ENCODE measurements at regions not wholly inside any gene's neighbourhood (a gene's known extent, or its start where the extent isn't known, plus 50 kb on each side); places are given as distances from the start of the nearest gene placed in this dataset.

DNA sequence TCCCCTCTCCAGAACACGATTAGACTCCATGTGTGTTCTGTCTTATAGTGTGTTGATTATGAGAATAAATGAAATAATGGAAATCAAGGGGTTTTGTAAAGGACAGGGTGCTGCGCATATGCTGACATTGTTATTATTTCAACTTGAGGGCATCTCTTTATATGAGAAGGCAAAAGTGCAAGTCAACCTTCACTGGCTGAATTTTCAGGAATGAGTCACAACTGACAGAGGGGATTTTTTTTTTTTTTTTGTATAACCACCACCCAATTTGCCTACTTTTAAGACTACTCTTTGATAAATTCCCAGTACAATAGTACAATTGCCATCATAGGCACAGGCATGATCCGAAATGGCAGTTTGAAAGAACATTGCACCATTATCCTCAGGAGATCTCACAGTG, 419.2 kb upstream of the NMUR2 start:
- Histone ChIP-seq H3K27me3 (replicated peaks; ENCODE audit: control insufficient read depth, insufficient read depth, low read length, poor library complexity, severe bottlenecking) (no peaks in the 10 kb centered on the region), H3K4me1 (ENCODE audit: control insufficient read depth, insufficient read depth, low read length, poor library complexity, severe bottlenecking) (no peaks in the 10 kb centered on the region), H3K4me3 (ENCODE audit: insufficient read depth, low read depth, low read length, poor library complexity, severe bottlenecking) (no peak overlapping the region), H3K27ac (ENCODE audit: insufficient read depth, low read length, poor library complexity, severe bottlenecking) (no peak overlapping the region), H3K36me3 (ENCODE audit: control insufficient read depth, insufficient read depth, low read length) (no peaks in the 10 kb centered on the region), H3K9me3 (ENCODE audit: control insufficient read depth, low read length) (no peaks in the 10 kb centered on the region)
- DNase-seq = no peak

DNA sequence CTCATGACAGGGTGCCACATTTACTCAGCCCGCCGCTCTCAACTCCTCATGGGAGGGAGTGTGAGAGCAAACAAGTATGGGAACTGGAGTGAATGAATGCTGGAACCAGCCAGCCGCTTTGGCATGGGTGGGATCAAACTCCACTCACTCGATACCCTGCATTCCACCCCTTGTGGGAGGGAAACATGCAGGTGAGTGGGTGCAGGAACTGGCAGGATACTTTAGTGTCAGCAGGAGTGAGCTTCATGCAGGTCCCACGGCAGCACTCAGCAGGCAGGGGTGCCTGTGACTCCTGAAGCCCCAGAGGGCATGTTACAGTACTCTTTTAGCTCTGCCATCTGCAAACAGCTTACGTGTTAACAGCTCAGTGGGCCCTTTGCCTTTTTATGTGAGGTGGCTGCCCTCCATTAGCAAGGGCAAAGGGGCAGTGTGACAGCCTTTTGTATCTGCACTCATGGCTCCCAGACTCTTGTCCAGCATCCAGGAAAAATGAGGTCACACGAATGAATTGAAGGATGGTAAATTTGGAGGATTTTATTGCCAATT, 433.2 kb upstream of the NMUR2 start:
- H3K4me1 ChIP-seq (ENCODE audit: control insufficient read depth, insufficient read depth, low read length, poor library complexity, severe bottlenecking) = no peaks in the 10 kb centered on the region
- no peaks in the 10 kb centered on the region for H3K27me3 ChIP-seq (replicated peaks; ENCODE audit: control insufficient read depth, insufficient read depth, low read length, poor library complexity, severe bottlenecking)
- no peak overlapping the region for H3K4me3 ChIP-seq (ENCODE audit: insufficient read depth, low read depth, low read length, poor library complexity, severe bottlenecking)
- H3K27ac ChIP-seq (ENCODE audit: insufficient read depth, low read length, poor library complexity, severe bottlenecking) = no peak overlapping the region
- no peaks in the 10 kb centered on the region for H3K9me3 ChIP-seq (ENCODE audit: control insufficient read depth, low read length)
- H3K36me3 ChIP-seq (ENCODE audit: control insufficient read depth, insufficient read depth, low read length) = no peaks in the 10 kb centered on the region
- DNase-seq = no peak

GRCh38 chr5:152844713-152845112, 439.6 kb upstream of the NMUR2 start:
- Histone ChIP-seq H3K27me3 (replicated peaks; ENCODE audit: control insufficient read depth, insufficient read depth, low read length, poor library complexity, severe bottlenecking) (no peaks in the 10 kb centered on the region), H3K4me1 (ENCODE audit: control insufficient read depth, insufficient read depth, low read length, poor library complexity, severe bottlenecking) (no peaks in the 10 kb centered on the region), H3K27ac (ENCODE audit: insufficient read depth, low read length, poor library complexity, severe bottlenecking) (no peak overlapping the region), H3K4me3 (ENCODE audit: insufficient read depth, low read depth, low read length, poor library complexity, severe bottlenecking) (no peak overlapping the region), H3K9me3 (ENCODE audit: control insufficient read depth, low read length) (no peaks in the 10 kb centered on the region), H3K36me3 (ENCODE audit: control insufficient read depth, insufficient read depth, low read length) (no peaks in the 10 kb centered on the region)
- DNase-seq = no peak

DNA sequence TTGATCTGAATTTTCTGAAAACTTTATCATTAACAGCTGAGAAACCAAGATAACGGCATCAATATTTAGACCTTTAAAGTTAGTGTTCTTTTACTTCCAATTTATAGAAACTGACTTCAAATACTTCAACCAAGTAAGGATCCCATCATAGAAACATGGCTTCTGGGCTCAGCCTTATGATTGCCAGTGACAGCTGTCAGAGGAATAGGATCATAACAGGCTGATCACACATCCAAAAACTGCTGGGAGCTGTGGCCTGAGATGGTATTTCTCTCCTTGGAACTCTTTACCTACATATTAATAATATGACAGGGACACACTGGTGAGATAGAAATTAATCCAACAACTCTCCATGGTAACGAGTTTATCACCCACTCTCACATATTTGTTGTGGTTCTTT, 448.3 kb upstream of the NMUR2 start:
- H3K9me3 ChIP-seq (ENCODE audit: control insufficient read depth, low read length) = no peaks in the 10 kb centered on the region
- no peak for DNase-seq
- no peaks in the 10 kb centered on the region for H3K4me1 ChIP-seq (ENCODE audit: control insufficient read depth, insufficient read depth, low read length, poor library complexity, severe bottlenecking)
- no peaks in the 10 kb centered on the region for H3K27me3 ChIP-seq (replicated peaks; ENCODE audit: control insufficient read depth, insufficient read depth, low read length, poor library complexity, severe bottlenecking)
- H3K36me3 ChIP-seq (ENCODE audit: control insufficient read depth, insufficient read depth, low read length) = no peaks in the 10 kb centered on the region
- no peak overlapping the region for H3K27ac ChIP-seq (ENCODE audit: insufficient read depth, low read length, poor library complexity, severe bottlenecking)
- H3K4me3 ChIP-seq (ENCODE audit: insufficient read depth, low read depth, low read length, poor library complexity, severe bottlenecking) = no peak overlapping the region

- no peaks in the 10 kb centered on the region for H3K27me3 ChIP-seq (replicated peaks; ENCODE audit: control insufficient read depth, insufficient read depth, low read length, poor library complexity, severe bottlenecking)
- no peaks in the 10 kb centered on the region for H3K9me3 ChIP-seq (ENCODE audit: control insufficient read depth, low read length)
- no peak overlapping the region for H3K27ac ChIP-seq (ENCODE audit: insufficient read depth, low read length, poor library complexity, severe bottlenecking)
- no peaks in the 10 kb centered on the region for H3K36me3 ChIP-seq (ENCODE audit: control insufficient read depth, insufficient read depth, low read length)
- no peak for DNase-seq
- no peaks in the 10 kb centered on the region for H3K4me1 ChIP-seq (ENCODE audit: control insufficient read depth, insufficient read depth, low read length, poor library complexity, severe bottlenecking)
- H3K4me3 ChIP-seq (ENCODE audit: insufficient read depth, low read depth, low read length, poor library complexity, severe bottlenecking) = no peak overlapping the region
Observed at GRCh38 chr5:152855441-152855840, 450.4 kb upstream of the NMUR2 start.

DNA sequence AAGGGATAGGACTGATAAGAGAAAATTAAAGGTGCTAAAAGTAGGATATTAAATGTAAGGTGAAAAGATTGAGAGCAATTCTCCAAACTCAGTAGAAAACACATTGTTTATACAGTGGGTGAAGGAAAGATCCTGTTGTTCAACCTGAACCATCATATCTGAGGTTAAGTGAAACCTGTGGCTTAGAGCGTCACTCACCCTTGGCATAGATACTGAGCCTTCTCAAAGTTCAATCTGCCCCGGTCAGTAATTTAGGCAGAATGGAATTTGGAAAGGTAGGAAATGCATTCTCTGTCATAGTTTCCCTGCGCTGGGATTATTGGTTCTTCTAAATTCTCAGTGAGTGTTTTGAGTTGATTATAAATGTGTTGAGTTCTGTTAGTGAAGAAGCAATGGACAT, 456.2 kb upstream of the NMUR2 start:
- Histone ChIP-seq H3K27me3 (replicated peaks; ENCODE audit: control insufficient read depth, insufficient read depth, low read length, poor library complexity, severe bottlenecking) (no peaks in the 10 kb centered on the region), H3K4me3 (ENCODE audit: insufficient read depth, low read depth, low read length, poor library complexity, severe bottlenecking) (no peak overlapping the region), H3K27ac (ENCODE audit: insufficient read depth, low read length, poor library complexity, severe bottlenecking) (no peak overlapping the region), H3K4me1 (ENCODE audit: control insufficient read depth, insufficient read depth, low read length, poor library complexity, severe bottlenecking) (no peaks in the 10 kb centered on the region), H3K36me3 (ENCODE audit: control insufficient read depth, insufficient read depth, low read length) (no peaks in the 10 kb centered on the region), H3K9me3 (ENCODE audit: control insufficient read depth, low read length) (no peaks in the 10 kb centered on the region)
- DNase-seq = no peak

- H3K9me3 ChIP-seq (ENCODE audit: control insufficient read depth, low read length) = no peaks in the 10 kb centered on the region
- H3K27me3 ChIP-seq (replicated peaks; ENCODE audit: control insufficient read depth, insufficient read depth, low read length, poor library complexity, severe bottlenecking) = no peaks in the 10 kb centered on the region
- no peak overlapping the region for H3K4me3 ChIP-seq (ENCODE audit: insufficient read depth, low read depth, low read length, poor library complexity, severe bottlenecking)
- no peak overlapping the region for H3K27ac ChIP-seq (ENCODE audit: insufficient read depth, low read length, poor library complexity, severe bottlenecking)
- no peak for DNase-seq
- no peaks in the 10 kb centered on the region for H3K4me1 ChIP-seq (ENCODE audit: control insufficient read depth, insufficient read depth, low read length, poor library complexity, severe bottlenecking)
- H3K36me3 ChIP-seq (ENCODE audit: control insufficient read depth, insufficient read depth, low read length) = no peaks in the 10 kb centered on the region
Observed at GRCh38 chr5:152864447-152864846, 459.4 kb upstream of the NMUR2 start.

- Histone ChIP-seq H3K9me3 (ENCODE audit: control insufficient read depth, low read length) (no peaks in the 10 kb centered on the region), H3K27ac (ENCODE audit: insufficient read depth, low read length, poor library complexity, severe bottlenecking) (no peak overlapping the region), H3K4me1 (ENCODE audit: control insufficient read depth, insufficient read depth, low read length, poor library complexity, severe bottlenecking) (no peaks in the 10 kb centered on the region), H3K4me3 (ENCODE audit: insufficient read depth, low read depth, low read length, poor library complexity, severe bottlenecking) (no peak overlapping the region), H3K36me3 (ENCODE audit: control insufficient read depth, insufficient read depth, low read length) (no peaks in the 10 kb centered on the region), H3K27me3 (replicated peaks; ENCODE audit: control insufficient read depth, insufficient read depth, low read length, poor library complexity, severe bottlenecking) (no peaks in the 10 kb centered on the region)
- DNase-seq = no peak
Observed at GRCh38 chr5:152864991-152865390, 459.9 kb upstream of the NMUR2 start.

DNA sequence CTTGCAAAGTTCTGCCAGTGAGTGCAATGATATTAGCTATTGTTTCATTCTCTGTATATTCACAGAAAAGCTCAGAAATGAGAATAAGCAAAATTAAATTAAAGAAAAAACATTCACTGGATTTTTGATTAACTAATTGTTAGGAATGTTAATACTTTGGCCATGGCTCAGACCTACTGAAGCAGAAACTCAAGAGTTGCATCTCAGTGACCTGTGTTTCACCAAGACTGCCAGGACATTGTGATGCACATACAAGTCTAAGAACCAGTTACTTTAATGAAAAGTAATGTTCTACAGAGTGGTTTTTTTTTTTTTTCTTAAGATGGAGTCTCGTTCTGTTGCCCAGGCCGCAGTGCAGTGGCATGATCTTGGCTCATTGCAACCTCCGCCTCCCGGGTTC, 464.9 kb upstream of the NMUR2 start:
- Histone ChIP-seq H3K4me1 (ENCODE audit: control insufficient read depth, insufficient read depth, low read length, poor library complexity, severe bottlenecking) (no peaks in the 10 kb centered on the region), H3K9me3 (ENCODE audit: control insufficient read depth, low read length) (no peaks in the 10 kb centered on the region), H3K4me3 (ENCODE audit: insufficient read depth, low read depth, low read length, poor library complexity, severe bottlenecking) (no peak overlapping the region), H3K36me3 (ENCODE audit: control insufficient read depth, insufficient read depth, low read length) (no peaks in the 10 kb centered on the region), H3K27ac (ENCODE audit: insufficient read depth, low read length, poor library complexity, severe bottlenecking) (no peak overlapping the region), H3K27me3 (replicated peaks; ENCODE audit: control insufficient read depth, insufficient read depth, low read length, poor library complexity, severe bottlenecking) (no peaks in the 10 kb centered on the region)
- DNase-seq = no peak

- Histone ChIP-seq H3K27ac (ENCODE audit: insufficient read depth, low read length, poor library complexity, severe bottlenecking) (no peak overlapping the region), H3K4me1 (ENCODE audit: control insufficient read depth, insufficient read depth, low read length, poor library complexity, severe bottlenecking) (no peaks in the 10 kb centered on the region), H3K27me3 (replicated peaks; ENCODE audit: control insufficient read depth, insufficient read depth, low read length, poor library complexity, severe bottlenecking) (no peaks in the 10 kb centered on the region), H3K36me3 (ENCODE audit: control insufficient read depth, insufficient read depth, low read length) (no peaks in the 10 kb centered on the region), H3K4me3 (ENCODE audit: insufficient read depth, low read depth, low read length, poor library complexity, severe bottlenecking) (no peak overlapping the region), H3K9me3 (ENCODE audit: control insufficient read depth, low read length) (no peaks in the 10 kb centered on the region)
- DNase-seq = no peak
Observed at GRCh38 chr5:152882621-152883020, 477.5 kb upstream of the NMUR2 start.

All from effector memory CD4-positive, alpha-beta T cell (primary cell).